Peyer's patch (tissue), 4 donors: ENCODE measurements at regions not wholly inside any gene's neighbourhood (a gene's known extent, or its start where the extent isn't known, plus 50 kb on each side); places are given as distances from the start of the nearest gene placed in this dataset.
A peak's percentile ranks its signal among the peaks of the same experiment; 100 is the strongest.

Source experiments
- DNase-seq, 3 donors: peaks; one replicate each; pipeline ENCODE4 v3.0.0-alpha.2; 2017 to 2019
- H3K27ac ChIP-seq, 4 donors: fragments of 200-600 bp; sonication (generic); one replicate each; pipeline ENCODE4 v1.5.1; 2016 to 2019
- H3K27me3 ChIP-seq, 2 donors: fragments of 200-600 bp; sonication (generic); one replicate each; pipeline ENCODE4 v1.5.1; 2019
- H3K36me3 ChIP-seq, 3 donors: fragments of 200-600 bp; sonication (generic); one replicate each; pipeline ENCODE4 v1.5.1; 2016 to 2019
- H3K4me1 ChIP-seq, 4 donors: fragments of 200-600 bp; sonication (generic); one replicate each; pipeline ENCODE4 v1.5.1; 2016 to 2019
- H3K4me3 ChIP-seq, 4 donors: fragments of 200-600 bp; sonication (generic); 1 replicate in 3 of 4; 2 replicates in 1 of 4; pipeline ENCODE4 v1.5.1; 2016 to 2019; ENCODE audit warnings: mild to moderate bottlenecking in 1 of 4
- H3K9me3 ChIP-seq, 4 donors: fragments of 200-600 bp; sonication (generic); one replicate each; pipeline ENCODE4 v1.5.1; 2016 to 2019; ENCODE audit warnings: mild to moderate bottlenecking in 1 of 4
- POLR2A ChIP-seq, 2 donors: fragments of 450-650 bp; IDR thresholded peaks; one replicate each; pipeline ENCODE4 v1.5.1; 2017; ENCODE audit warnings: antibody characterized with exemption in 2 of 2, mild to moderate bottlenecking in 2 of 2, moderate library complexity in 2 of 2
- TF ChIP-seq, protein P1 (sequence below), 6 experiments: fragments of 450-650 bp in 4 of 6; fragments of 200-600 bp in 2 of 6; sonication (generic) in 1 of 6; IDR thresholded peaks; one replicate each; pipeline ENCODE4 v1.5.1; 2017 to 2019; ENCODE audit warnings: antibody characterized with exemption in 6 of 6, mild to moderate bottlenecking in 3 of 6, moderate library complexity in 1 of 6

DNA sequence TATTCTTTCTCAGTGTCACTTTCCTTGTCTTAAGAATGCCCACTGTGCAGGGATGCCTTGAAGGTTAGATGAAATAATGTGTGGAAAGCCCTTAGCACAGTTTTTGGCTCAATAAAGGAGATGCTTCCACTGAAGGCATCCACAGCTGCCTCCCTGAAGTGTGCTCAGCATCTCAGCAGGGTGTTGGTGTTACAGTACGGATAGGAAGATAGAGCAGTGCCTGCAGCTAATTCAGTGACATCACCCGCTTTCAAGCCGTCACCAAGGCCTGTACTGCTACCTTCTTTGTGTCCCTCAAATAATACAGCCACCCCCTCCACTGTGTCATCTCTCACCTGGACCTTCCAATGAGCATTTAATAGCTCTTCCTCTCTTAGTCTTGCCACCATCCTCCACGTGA lies 59.0 kb downstream of the NDUFS5 start:
- Histone ChIP-seq H3K9me3 (no peaks in the 10 kb centered on the region), H3K27me3 (peaks cover 0 to 14% of the 10 kb centered on the region in 2 donors), H3K4me1 (peaks cover 0 to 19% (median 6%) of the 10 kb centered on the region in 4 donors), H3K27ac (no peak overlapping the region), H3K36me3 (no peaks in the 10 kb centered on the region), H3K4me3 (no peak overlapping the region)
- no peak for DNase-seq
- TF ChIP-seq, protein P1, sequence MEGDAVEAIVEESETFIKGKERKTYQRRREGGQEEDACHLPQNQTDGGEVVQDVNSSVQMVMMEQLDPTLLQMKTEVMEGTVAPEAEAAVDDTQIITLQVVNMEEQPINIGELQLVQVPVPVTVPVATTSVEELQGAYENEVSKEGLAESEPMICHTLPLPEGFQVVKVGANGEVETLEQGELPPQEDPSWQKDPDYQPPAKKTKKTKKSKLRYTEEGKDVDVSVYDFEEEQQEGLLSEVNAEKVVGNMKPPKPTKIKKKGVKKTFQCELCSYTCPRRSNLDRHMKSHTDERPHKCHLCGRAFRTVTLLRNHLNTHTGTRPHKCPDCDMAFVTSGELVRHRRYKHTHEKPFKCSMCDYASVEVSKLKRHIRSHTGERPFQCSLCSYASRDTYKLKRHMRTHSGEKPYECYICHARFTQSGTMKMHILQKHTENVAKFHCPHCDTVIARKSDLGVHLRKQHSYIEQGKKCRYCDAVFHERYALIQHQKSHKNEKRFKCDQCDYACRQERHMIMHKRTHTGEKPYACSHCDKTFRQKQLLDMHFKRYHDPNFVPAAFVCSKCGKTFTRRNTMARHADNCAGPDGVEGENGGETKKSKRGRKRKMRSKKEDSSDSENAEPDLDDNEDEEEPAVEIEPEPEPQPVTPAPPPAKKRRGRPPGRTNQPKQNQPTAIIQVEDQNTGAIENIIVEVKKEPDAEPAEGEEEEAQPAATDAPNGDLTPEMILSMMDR (IDR thresholded peaks at IDR 0.05), result no peak
- TF ChIP-seq POLR2A (IDR thresholded peaks at IDR 0.05), result no peak

DNA sequence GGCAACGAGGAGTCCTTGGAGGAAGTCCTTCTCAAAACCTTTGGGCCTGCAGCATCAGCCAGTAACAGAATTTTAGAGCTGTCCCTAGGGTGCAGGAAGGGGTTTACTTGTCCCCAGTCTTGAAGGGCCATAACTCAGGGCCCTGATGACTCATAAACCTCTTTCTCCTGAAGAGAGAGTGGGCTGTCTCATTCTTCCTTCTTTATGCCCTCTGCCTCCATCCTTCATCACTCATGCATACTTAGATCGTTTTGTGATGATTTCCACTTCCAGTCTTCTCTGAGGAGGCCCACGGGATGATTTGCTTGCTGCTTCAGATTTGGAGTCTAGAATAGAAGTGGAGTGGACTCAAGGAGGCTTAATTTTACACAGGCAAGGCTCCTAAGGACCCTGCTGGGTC lies 60.2 kb downstream of the NDUFS5 start:
- H3K36me3 ChIP-seq, result no peaks in the 10 kb centered on the region
- H3K9me3 ChIP-seq, result no peaks in the 10 kb centered on the region
- TF ChIP-seq, protein P1 (IDR thresholded peaks at IDR 0.05), result no peak
- TF ChIP-seq POLR2A (IDR thresholded peaks at IDR 0.05), result no peak
- no peak for DNase-seq
- peak overlapping the region in 2 of 4 donors; percentile 56 to 57 for H3K27ac ChIP-seq
- peaks cover 0 to 14% of the 10 kb centered on the region in 2 donors for H3K27me3 ChIP-seq
- peaks cover 0 to 17% (median 6%) of the 10 kb centered on the region in 4 donors for H3K4me1 ChIP-seq
- H3K4me3 ChIP-seq, result no peak overlapping the region

DNA sequence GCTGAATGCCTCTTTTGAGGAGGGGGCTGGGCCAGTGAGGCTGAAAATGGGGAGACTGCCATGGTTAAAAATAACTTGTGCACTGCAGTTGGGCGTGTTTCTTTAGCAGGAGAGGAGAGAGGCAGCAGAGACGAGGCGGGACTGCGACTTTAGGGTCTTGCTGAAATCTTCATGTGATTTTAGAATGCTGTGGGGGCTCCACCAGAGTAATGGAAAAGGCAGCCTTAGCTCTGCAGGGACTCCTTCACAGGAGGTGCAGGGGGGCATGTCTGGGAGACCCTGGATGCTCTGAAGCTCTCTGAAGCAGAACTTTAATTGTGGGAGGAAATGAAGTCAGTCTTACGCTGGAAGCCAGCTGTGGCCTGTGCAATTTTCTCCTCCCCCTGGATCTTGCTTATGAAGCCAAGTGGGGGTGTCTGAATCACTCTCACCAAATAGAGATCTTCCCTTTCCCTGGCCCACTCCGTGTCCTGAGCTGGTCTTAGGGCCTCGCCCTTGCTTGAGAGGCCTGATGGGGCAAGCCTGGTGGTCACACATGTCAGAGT lies 60.8 kb downstream of the NDUFS5 start:
- peak overlapping the region in 2 of 4 donors; percentile 56 to 57 for H3K27ac ChIP-seq
- TF ChIP-seq, protein P1 (IDR thresholded peaks at IDR 0.05), result no peak
- TF ChIP-seq POLR2A (IDR thresholded peaks at IDR 0.05), result no peak
- H3K36me3 ChIP-seq, result no peaks in the 10 kb centered on the region
- no peak for DNase-seq
- H3K27me3 ChIP-seq, result peaks cover 0 to 9% of the 10 kb centered on the region in 2 donors
- peaks cover 0 to 11% (median 1%) of the 10 kb centered on the region in 4 donors for H3K4me1 ChIP-seq
- no peak overlapping the region for H3K4me3 ChIP-seq
- no peaks in the 10 kb centered on the region for H3K9me3 ChIP-seq

DNA sequence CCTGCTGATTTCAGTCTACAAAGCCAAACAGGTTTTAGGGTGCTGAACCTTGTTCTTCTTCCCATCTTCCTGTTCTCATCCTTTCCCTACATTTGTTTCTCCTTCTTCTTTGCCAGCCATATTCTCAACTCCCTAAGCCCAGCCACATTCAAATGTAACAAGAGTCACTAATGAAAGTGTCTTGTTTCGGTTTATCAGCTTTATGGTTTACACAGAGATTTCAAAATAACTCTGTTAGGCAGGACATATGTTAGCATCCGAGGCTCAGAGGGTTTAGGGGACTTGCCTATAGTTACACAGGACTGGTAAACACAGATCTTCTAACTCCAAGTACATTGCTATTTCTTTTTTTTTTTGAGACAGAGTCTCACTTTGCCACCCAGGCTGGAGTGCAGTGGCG lies 61.3 kb downstream of the NDUFS5 start:
- H3K27ac ChIP-seq, result peak overlapping the region in 2 of 4 donors; percentile 56 to 57
- H3K4me3 ChIP-seq, result no peak overlapping the region
- TF ChIP-seq, protein P1 (IDR thresholded peaks at IDR 0.05), result no peak
- TF ChIP-seq POLR2A (IDR thresholded peaks at IDR 0.05), result no peak
- DNase-seq, result no peak
- H3K36me3 ChIP-seq, result no peaks in the 10 kb centered on the region
- peaks cover 0 to 4% of the 10 kb centered on the region in 2 donors for H3K27me3 ChIP-seq
- no peaks in the 10 kb centered on the region for H3K9me3 ChIP-seq
- H3K4me1 ChIP-seq, result peaks cover 0 to 7% (median 0%) of the 10 kb centered on the region in 4 donors

DNA sequence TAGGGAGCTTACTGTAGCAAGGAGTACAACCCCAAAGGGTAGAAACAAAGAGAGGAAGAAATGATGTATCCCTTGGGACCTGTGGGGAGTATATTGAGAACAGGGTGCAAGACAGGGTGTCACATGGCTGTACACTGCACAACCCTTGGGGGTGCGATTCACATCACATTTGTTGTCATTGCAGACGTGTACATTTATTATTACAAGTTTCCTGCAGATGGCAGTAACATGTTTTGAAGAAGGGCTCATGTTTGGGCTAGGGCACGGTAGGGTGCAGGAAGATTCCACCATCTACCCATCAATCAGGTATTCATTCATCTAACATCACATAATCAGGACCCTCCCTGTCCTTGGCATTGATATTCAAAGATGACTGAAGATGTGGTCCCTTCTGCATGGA lies 62.5 kb downstream of the NDUFS5 start:
- Histone ChIP-seq H3K36me3 (no peaks in the 10 kb centered on the region), H3K4me3 (no peak overlapping the region), H3K27me3 (no peaks in the 10 kb centered on the region), H3K4me1 (peaks cover 0 to 7% (median 0%) of the 10 kb centered on the region in 4 donors), H3K9me3 (no peaks in the 10 kb centered on the region), H3K27ac (no peak overlapping the region)
- TF ChIP-seq POLR2A (IDR thresholded peaks at IDR 0.05), result no peak
- TF ChIP-seq, protein P1 (IDR thresholded peaks at IDR 0.05), result no peak
- no peak for DNase-seq
